ENCODE measurements at regions not wholly inside any gene's neighbourhood (a gene's known extent, or its start where the extent isn't known, plus 50 kb on each side); places are given as distances from the start of the nearest gene placed in this dataset.

GRCh38 chr1:106619080-106619826 lies 437.2 kb upstream of the PRMT6 start:
- Histone ChIP-seq H3K9me2 (replicated peaks; ENCODE audit: low read depth, low read length) (no peaks in the 10 kb centered on the region), H3K9ac (ENCODE audit: low read depth, low read length, poor library complexity, severe bottlenecking) (no peak overlapping the region), H3K9me3 (ENCODE audit: insufficient read depth, low read depth, low read length) (no peaks in the 10 kb centered on the region), H3K4me1 (ENCODE audit: insufficient read depth, low read length, poor library complexity, severe bottlenecking) (no peaks in the 10 kb centered on the region), H3K4me2 (ENCODE audit: low read depth, low read length, poor library complexity, severe bottlenecking) (no peak overlapping the region), H2AFZ (ENCODE audit: low read length) (no peak overlapping the region), H3F3A (ENCODE audit: low read depth) (no peaks in the 10 kb centered on the region), H3K79me2 (ENCODE audit: insufficient read depth, low read length) (no peaks in the 10 kb centered on the region), H3K4me3 (ENCODE audit: low read length, poor library complexity, severe bottlenecking) (no peak overlapping the region), H4K20me1 (ENCODE audit: insufficient read depth, low read length, poor library complexity, severe bottlenecking) (no peaks in the 10 kb centered on the region), H3K27me3 (ENCODE audit: insufficient read depth, low read length, poor library complexity, severe bottlenecking) (no peaks in the 10 kb centered on the region), H3K36me3 (ENCODE audit: insufficient read depth, low read length) (no peaks in the 10 kb centered on the region)
- no peak for TF ChIP-seq CTCF (conservative IDR thresholded peaks at IDR 0.05; ENCODE audit: low read length)
- TF ChIP-seq EZH2phosphoT487 (IDR thresholded peaks at IDR 0.05; ENCODE audit: borderline replicate concordance): no peak

DNA sequence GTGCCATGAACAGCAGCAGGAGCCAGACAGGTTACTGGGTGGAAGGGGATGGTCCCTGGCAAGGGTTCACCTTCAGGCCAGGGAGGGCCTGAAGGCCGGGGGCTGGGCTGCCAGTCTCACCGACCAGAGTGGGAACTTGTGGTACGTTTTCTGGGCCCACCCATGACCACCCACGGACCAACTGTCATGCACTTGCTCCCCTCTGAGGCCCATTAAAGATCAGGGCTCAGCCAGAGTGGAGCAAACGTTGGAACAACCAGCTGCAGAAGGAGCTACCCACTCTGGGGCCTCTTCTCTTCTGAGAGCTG lies 436.7 kb upstream of the PRMT6 start:
- Histone ChIP-seq H3K4me2 (ENCODE audit: low read depth, low read length, poor library complexity, severe bottlenecking) (no peak overlapping the region), H3K27me3 (ENCODE audit: insufficient read depth, low read length, poor library complexity, severe bottlenecking) (no peaks in the 10 kb centered on the region), H3K9me2 (replicated peaks; ENCODE audit: low read depth, low read length) (no peaks in the 10 kb centered on the region), H3K79me2 (ENCODE audit: insufficient read depth, low read length) (no peaks in the 10 kb centered on the region), H4K20me1 (ENCODE audit: insufficient read depth, low read length, poor library complexity, severe bottlenecking) (no peaks in the 10 kb centered on the region), H3F3A (ENCODE audit: low read depth) (no peaks in the 10 kb centered on the region), H3K36me3 (ENCODE audit: insufficient read depth, low read length) (no peaks in the 10 kb centered on the region), H3K9me3 (ENCODE audit: insufficient read depth, low read depth, low read length) (no peaks in the 10 kb centered on the region), H3K4me1 (ENCODE audit: insufficient read depth, low read length, poor library complexity, severe bottlenecking) (no peaks in the 10 kb centered on the region), H3K4me3 (ENCODE audit: low read length, poor library complexity, severe bottlenecking) (no peak overlapping the region), H3K9ac (ENCODE audit: low read depth, low read length, poor library complexity, severe bottlenecking) (no peak overlapping the region), H2AFZ (ENCODE audit: low read length) (no peak overlapping the region)
- TF ChIP-seq CTCF (conservative IDR thresholded peaks at IDR 0.05; ENCODE audit: low read length) (no peak), EZH2phosphoT487 (IDR thresholded peaks at IDR 0.05; ENCODE audit: borderline replicate concordance) (no peak)

- TF ChIP-seq EZH2phosphoT487 (IDR thresholded peaks at IDR 0.05; ENCODE audit: borderline replicate concordance) (no peak), CTCF (conservative IDR thresholded peaks at IDR 0.05; ENCODE audit: low read length) (no peak)
- Histone ChIP-seq H3K4me1 (ENCODE audit: insufficient read depth, low read length, poor library complexity, severe bottlenecking) (no peaks in the 10 kb centered on the region), H3K4me3 (ENCODE audit: low read length, poor library complexity, severe bottlenecking) (no peak overlapping the region), H4K20me1 (ENCODE audit: insufficient read depth, low read length, poor library complexity, severe bottlenecking) (no peaks in the 10 kb centered on the region), H3K36me3 (ENCODE audit: insufficient read depth, low read length) (no peaks in the 10 kb centered on the region), H3K79me2 (ENCODE audit: insufficient read depth, low read length) (no peaks in the 10 kb centered on the region), H3K9ac (ENCODE audit: low read depth, low read length, poor library complexity, severe bottlenecking) (no peak overlapping the region), H3K9me2 (replicated peaks; ENCODE audit: low read depth, low read length) (no peaks in the 10 kb centered on the region), H3K9me3 (ENCODE audit: insufficient read depth, low read depth, low read length) (no peaks in the 10 kb centered on the region), H3K4me2 (ENCODE audit: low read depth, low read length, poor library complexity, severe bottlenecking) (no peak overlapping the region), H3F3A (ENCODE audit: low read depth) (no peaks in the 10 kb centered on the region), H3K27me3 (ENCODE audit: insufficient read depth, low read length, poor library complexity, severe bottlenecking) (no peaks in the 10 kb centered on the region), H2AFZ (ENCODE audit: low read length) (no peak overlapping the region)
Measured at GRCh38 chr1:106620521-106620954, 435.9 kb upstream of the PRMT6 start.
